GM21367 (cell line): ENCODE measurements at regions not wholly inside any gene's neighbourhood (a gene's known extent, or its start where the extent isn't known, plus 50 kb on each side); places are given as distances from the start of the nearest gene placed in this dataset.
"Not testable (repeated sequence)": the region's sequence is repeated elsewhere in the genome, so short reads cannot be mapped to it uniquely, and the experiment has no call there.

Experiments
- ATAC-seq: cut with Tn5 transposase; IDR thresholded peaks from one replicate; pipeline ENCODE4 v1.9.1; 2021; ENCODE audit not compliant: unreplicated experiment

GRCh38 chr18:29925566-29925965 is 1117.0 kb downstream of the DSC3 start:
- no peak for ATAC-seq

- ATAC-seq = no peak
These were observed 1130.2 kb downstream of the DSC3 start for GRCh38 chr18:29912351-29912750.

- ATAC-seq = no peak
These were observed 1149.5 kb downstream of the DSC3 start for GRCh38 chr18:29892960-29893558.

GRCh38 chr18:29883114-29883513 is 1159.4 kb downstream of the DSC3 start:
- ATAC-seq = no peak

- ATAC-seq = no peak
These were observed 1159.9 kb downstream of the DSC3 start for GRCh38 chr18:29882620-29883019.

- no peak for ATAC-seq
These were observed 1162.8 kb downstream of the DSC3 start for GRCh38 chr18:29879763-29880162.

- no peak for ATAC-seq
These were observed 1167.9 kb downstream of the DSC3 start for GRCh38 chr18:29874519-29875098.

- ATAC-seq = no peak
These were observed 1169.3 kb downstream of the DSC3 start for GRCh38 chr18:29873211-29873610.

- no peak for ATAC-seq
These were observed 1171.3 kb downstream of the DSC3 start for GRCh38 chr18:29871246-29871645.

GRCh38 chr18:29862824-29863223 is 1179.7 kb downstream of the DSC3 start:
- no peak for ATAC-seq

- ATAC-seq = no peak
These were observed 1186.9 kb downstream of the DSC3 start for GRCh38 chr18:29855637-29856036.

GRCh38 chr18:29853126-29853525 is 1189.4 kb downstream of the DSC3 start:
- ATAC-seq = no peak

GRCh38 chr18:29849144-29849543 is 1193.4 kb downstream of the DSC3 start:
- no peak for ATAC-seq

GRCh38 chr18:29841631-29842030 is 1200.9 kb downstream of the DSC3 start:
- ATAC-seq = no peak

GRCh38 chr18:29840089-29840488 is 1202.5 kb downstream of the DSC3 start:
- ATAC-seq = no peak

GRCh38 chr18:29838961-29839360 is 1203.6 kb downstream of the DSC3 start:
- not testable (repeated sequence) for ATAC-seq

- ATAC-seq = no peak
These were observed 1204.0 kb downstream of the DSC3 start for GRCh38 chr18:29838556-29838955.

- ATAC-seq = no peak
These were observed 1218.9 kb downstream of the DSC3 start for GRCh38 chr18:29823671-29824070.

- ATAC-seq = no peak
These were observed 1221.0 kb downstream of the DSC3 start for GRCh38 chr18:29821544-29821943.

- ATAC-seq = no peak
These were observed 1231.0 kb downstream of the DSC3 start for GRCh38 chr18:29811519-29811918.

- no peak for ATAC-seq
These were observed 1261.7 kb downstream of the DSC3 start for GRCh38 chr18:29780816-29781215.

- no peak for ATAC-seq
These were observed 1263.4 kb downstream of the DSC3 start for GRCh38 chr18:29779096-29779495.

- no peak for ATAC-seq
These were observed 1289.2 kb downstream of the DSC3 start for GRCh38 chr18:29753379-29753778.
